RWPE2 (cell line): ENCODE measurements at regions not wholly inside any gene's neighbourhood (a gene's known extent, or its start where the extent isn't known, plus 50 kb on each side); places are given as distances from the start of the nearest gene placed in this dataset.

Source experiments
- ATAC-seq: fragments of 200-7000 bp; cut with Tn5 transposase; 3 replicates; pipeline ENCODE4 v1.9.1; 2021; ENCODE audit warnings: low read depth
- DNase-seq: peaks from one replicate; pipeline ENCODE4 v3.0.0-alpha.2; 2020; ENCODE audit warnings: low spot score
- H3K27ac ChIP-seq: fragments of 450-650 bp; 2 replicates; pipeline ENCODE4 v1.5.1; 2017; ENCODE audit warnings: mild to moderate bottlenecking; ENCODE audit not compliant: poor library complexity, severe bottlenecking
- H3K27me3 ChIP-seq: fragments of 250-450 bp; sonication (Bioruptor Pico); 2 replicates; pipeline ENCODE4 v1.5.1; 2021; ENCODE audit warnings: mild to moderate bottlenecking, moderate library complexity; ENCODE audit not compliant: insufficient read depth, poor library complexity, severe bottlenecking
- H3K36me3 ChIP-seq: fragments of 250-450 bp; sonication (Bioruptor Pico); 2 replicates; pipeline ENCODE4 v1.5.1; 2020; ENCODE audit warnings: low read depth, mild to moderate bottlenecking, moderate library complexity
- H3K4me1 ChIP-seq: fragments of 250-450 bp; sonication (Bioruptor Pico); 2 replicates; pipeline ENCODE4 v1.5.1; 2021; ENCODE audit warnings: mild to moderate bottlenecking, moderate library complexity; ENCODE audit not compliant: insufficient read depth, poor library complexity, severe bottlenecking
- H3K4me3 ChIP-seq: fragments of 250-450 bp; sonication (Bioruptor Pico); 2 replicates; pipeline ENCODE4 v1.5.1; 2021; ENCODE audit warnings: mild to moderate bottlenecking, moderate library complexity; ENCODE audit not compliant: severe bottlenecking
- H3K9me3 ChIP-seq: fragments of 250-450 bp; sonication (Bioruptor Pico); 2 replicates; pipeline ENCODE4 v1.5.1; 2021; ENCODE audit warnings: mild to moderate bottlenecking, moderate library complexity; ENCODE audit not compliant: severe bottlenecking
- TF ChIP-seq, protein P1 (sequence below): fragments of 450-650 bp; IDR thresholded peaks from one replicate; pipeline ENCODE4 v1.5.1; 2017; ENCODE audit warnings: mild to moderate bottlenecking, moderate library complexity; ENCODE audit not compliant: poor library complexity, severe bottlenecking

GRCh38 chr15:85905751-85906450 lies 111.2 kb upstream of the KLHL25 start:
- H3K4me1 ChIP-seq, result no peaks in the 10 kb centered on the region
- ATAC-seq (no peak), DNase-seq (no peak)
- TF ChIP-seq, protein P1, sequence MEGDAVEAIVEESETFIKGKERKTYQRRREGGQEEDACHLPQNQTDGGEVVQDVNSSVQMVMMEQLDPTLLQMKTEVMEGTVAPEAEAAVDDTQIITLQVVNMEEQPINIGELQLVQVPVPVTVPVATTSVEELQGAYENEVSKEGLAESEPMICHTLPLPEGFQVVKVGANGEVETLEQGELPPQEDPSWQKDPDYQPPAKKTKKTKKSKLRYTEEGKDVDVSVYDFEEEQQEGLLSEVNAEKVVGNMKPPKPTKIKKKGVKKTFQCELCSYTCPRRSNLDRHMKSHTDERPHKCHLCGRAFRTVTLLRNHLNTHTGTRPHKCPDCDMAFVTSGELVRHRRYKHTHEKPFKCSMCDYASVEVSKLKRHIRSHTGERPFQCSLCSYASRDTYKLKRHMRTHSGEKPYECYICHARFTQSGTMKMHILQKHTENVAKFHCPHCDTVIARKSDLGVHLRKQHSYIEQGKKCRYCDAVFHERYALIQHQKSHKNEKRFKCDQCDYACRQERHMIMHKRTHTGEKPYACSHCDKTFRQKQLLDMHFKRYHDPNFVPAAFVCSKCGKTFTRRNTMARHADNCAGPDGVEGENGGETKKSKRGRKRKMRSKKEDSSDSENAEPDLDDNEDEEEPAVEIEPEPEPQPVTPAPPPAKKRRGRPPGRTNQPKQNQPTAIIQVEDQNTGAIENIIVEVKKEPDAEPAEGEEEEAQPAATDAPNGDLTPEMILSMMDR, result no peak
- no peaks in the 10 kb centered on the region for H3K9me3 ChIP-seq
- H3K27me3 ChIP-seq, result peaks cover 26% of the 10 kb centered on the region
- no peaks in the 10 kb centered on the region for H3K36me3 ChIP-seq
- no peak overlapping the region for H3K4me3 ChIP-seq
- no peak overlapping the region for H3K27ac ChIP-seq

DNA sequence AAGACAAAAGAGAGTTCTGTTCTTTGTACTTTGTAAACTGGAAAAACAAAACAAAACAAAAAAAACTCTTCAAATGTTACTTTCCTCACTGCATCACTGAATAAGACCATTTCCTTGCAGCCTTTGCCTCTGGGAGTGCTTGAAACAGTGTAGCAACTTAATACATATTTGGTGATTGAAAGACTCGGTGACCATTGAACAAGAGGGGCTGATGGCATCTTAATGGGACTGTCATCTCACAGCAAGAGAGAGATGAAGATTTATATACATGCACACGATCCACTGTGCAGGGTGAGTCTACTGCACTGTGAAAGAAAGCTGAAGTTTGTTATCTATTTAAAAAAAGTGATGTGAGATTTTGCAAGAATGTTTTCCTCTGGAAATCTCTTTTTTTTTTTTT lies 111.9 kb upstream of the KLHL25 start:
- H3K4me3 ChIP-seq, result no peak overlapping the region
- ATAC-seq (no peak), DNase-seq (no peak)
- no peaks in the 10 kb centered on the region for H3K36me3 ChIP-seq
- H3K27ac ChIP-seq, result no peak overlapping the region
- no peaks in the 10 kb centered on the region for H3K9me3 ChIP-seq
- peaks cover 26% of the 10 kb centered on the region for H3K27me3 ChIP-seq
- H3K4me1 ChIP-seq, result no peaks in the 10 kb centered on the region
- TF ChIP-seq, protein P1, result no peak

GRCh38 chr15:85910834-85911233 lies 116.1 kb upstream of the KLHL25 start:
- DNase-seq, result no peak

DNA sequence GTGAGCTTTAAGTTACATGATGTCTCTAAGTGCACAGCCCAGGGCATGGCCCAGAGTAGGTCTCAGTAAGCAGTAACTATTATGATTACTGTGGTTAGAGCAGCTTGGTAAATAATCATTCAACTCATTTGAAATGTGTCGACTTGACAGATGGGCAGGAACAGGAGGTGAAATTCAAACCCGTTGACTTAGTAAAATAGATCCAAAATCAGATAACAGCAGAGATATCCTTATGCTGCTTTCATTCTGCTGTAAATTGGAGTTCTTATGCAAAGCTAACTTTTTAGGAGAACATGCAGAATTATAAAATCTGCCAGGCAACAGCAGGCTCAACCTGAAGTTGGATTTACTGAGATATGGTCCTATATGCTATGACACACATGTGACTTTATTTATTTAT lies 118.7 kb upstream of the KLHL25 start:
- Histone ChIP-seq H3K36me3 (no peaks in the 10 kb centered on the region), H3K27me3 (peaks cover 22% of the 10 kb centered on the region), H3K9me3 (no peaks in the 10 kb centered on the region), H3K4me1 (no peaks in the 10 kb centered on the region), H3K27ac (no peak overlapping the region), H3K4me3 (no peak overlapping the region)
- TF ChIP-seq, protein P1, result no peak
- ATAC-seq, result no peak
- DNase-seq, result no peak

More at GRCh38 chr15:85910834-85911233, 116.1 kb upstream of the KLHL25 start:
- TF ChIP-seq, protein P1, result no peak
- H3K27me3 ChIP-seq, result peaks cover 22% of the 10 kb centered on the region
- no peak overlapping the region for H3K4me3 ChIP-seq
- ATAC-seq, result peak; percentile 48; the same call in 2 of the 3 replicates
- H3K9me3 ChIP-seq, result no peaks in the 10 kb centered on the region
- H3K36me3 ChIP-seq, result no peaks in the 10 kb centered on the region
- no peak overlapping the region for H3K27ac ChIP-seq
- H3K4me1 ChIP-seq, result no peaks in the 10 kb centered on the region

DNA sequence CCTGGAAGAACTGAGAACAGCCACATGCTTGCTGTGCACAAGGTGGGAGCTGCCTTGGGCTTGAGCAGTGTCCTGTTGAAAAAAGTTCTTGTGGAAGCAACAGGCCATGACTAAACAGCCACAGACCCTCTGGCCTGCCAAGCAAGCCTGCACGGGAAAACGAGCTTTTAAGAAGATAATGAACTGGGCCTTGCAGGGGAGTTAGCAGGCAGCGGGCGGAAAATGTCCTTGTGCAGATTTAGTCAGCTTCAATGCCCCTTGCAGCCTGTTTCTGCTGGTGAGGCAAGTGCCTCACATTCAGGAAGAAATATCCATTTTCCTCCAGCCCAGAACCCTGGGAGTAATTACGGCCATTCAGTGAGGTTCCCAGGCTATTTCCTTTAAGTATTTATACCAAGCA lies 126.2 kb upstream of the KLHL25 start:
- no peak for DNase-seq

More for the DNA sequence above, 126.2 kb upstream of the KLHL25 start:
- TF ChIP-seq, protein P1, result no peak
- Histone ChIP-seq H3K27ac (no peak overlapping the region), H3K4me1 (no peaks in the 10 kb centered on the region), H3K9me3 (no peaks in the 10 kb centered on the region), H3K27me3 (peaks cover 9% of the 10 kb centered on the region), H3K4me3 (no peak overlapping the region), H3K36me3 (no peaks in the 10 kb centered on the region)
- ATAC-seq, result no peak
